ENCODE measurements at regions not wholly inside any gene's neighbourhood (a gene's known extent, or its start where the extent isn't known, plus 50 kb on each side); places are given as distances from the start of the nearest gene placed in this dataset.

- no peak for TF ChIP-seq CTCF (conservative IDR thresholded peaks at IDR 0.05 in 1 of 2, IDR thresholded peaks at IDR 0.05 in 1 of 2; ENCODE audit: extremely low read depth in 1 of 2, insufficient read depth in 1 of 2, low read depth in 1 of 2, low read length in 2 of 2)
- no peak for TF ChIP-seq EZH2 (IDR thresholded peaks at IDR 0.05; ENCODE audit: borderline replicate concordance, low read length)
Observed at GRCh38 chr4:111963158-111963700, 182.0 kb upstream of the FAM241A start.

Measured in mammary epithelial cell (primary cell).